A549 (cell line): ENCODE measurements at regions not wholly inside any gene's neighbourhood (a gene's known extent, or its start where the extent isn't known, plus 50 kb on each side); places are given as distances from the start of the nearest gene placed in this dataset.

Experiments
- ATAC-seq, 2 experiments: fragments of 200-7000 bp in 1 of 2; fragments of >200 bp in 1 of 2; cut with Nextera tagmentation in 1 of 2; cut with Tn5 transposase in 1 of 2; 3 replicates each; pipeline versions ENCODE4 v1.8.0 to v1.9.1; 2018 to 2020; ENCODE audit warnings: mild to moderate bottlenecking in 1 of 2, moderate library complexity in 1 of 2
- CTCF ChIA-PET: fragments of 300-600 bp; sonication (Branson Sonifier 250); formaldehyde crosslinking; extraction: SDS; loops from one replicate; lab custom pipeline; 2021; ENCODE audit warnings: antibody characterized with exemption, inconsistent platforms; lab: Yijun Ruan, JAX
- POLR2A ChIA-PET: fragments of 350-600 bp; formaldehyde crosslinking; extraction: SDS; loops from one replicate; lab custom pipeline; 2021; ENCODE audit warnings: antibody characterized with exemption, inconsistent platforms; lab: Yijun Ruan, JAX
- DNase-seq, 2 experiments: peaks; one replicate each; pipeline versions ENCODE4 v3.0.0 to v3.0.0-alpha.2; 2011 to 2016; ENCODE audit warnings: low read depth in 1 of 2, low spot score in 1 of 2
- FAIRE-seq: peaks from 2 replicates; lab custom pipeline; 2011; peaks lifted over from hg19 to GRCh38; lab: Jason Lieb, UNC
- H3K27ac ChIP-seq, 2 experiments: fragments of >200 bp; sonication (Bioruptor Twin); formaldehyde crosslinking; 3 replicates each; pipeline ENCODE4 v1.5.1; 2016 to 2017
- H3K4me1 ChIP-seq: fragments of >200 bp; sonication (Bioruptor Twin); formaldehyde crosslinking; 3 replicates; pipeline ENCODE4 v1.6.1; 2016
- H3K4me2 ChIP-seq: fragments of >200 bp; sonication (Bioruptor Twin); formaldehyde crosslinking; 3 replicates; pipeline ENCODE4 v1.6.1; 2016
- H3K4me3 ChIP-seq: fragments of >200 bp; sonication (Bioruptor Twin); formaldehyde crosslinking; 3 replicates; pipeline ENCODE4 v1.5.1; 2016
- H3K9me3 ChIP-seq: fragments of >200 bp; sonication (Bioruptor Twin); formaldehyde crosslinking; 3 replicates; pipeline ENCODE4 v1.6.1; 2016
- BCL3 ChIP-seq: fragments of >200 bp; sonication (Bioruptor Twin); formaldehyde crosslinking; IDR thresholded peaks from 3 replicates; pipeline ENCODE4 v1.6.1; 2016
- FOSL2 ChIP-seq, 2 experiments: fragments of 450-650 bp in 1 of 2; fragments of >200 bp in 1 of 2; sonication (Bioruptor Twin) in 1 of 2; formaldehyde crosslinking; IDR thresholded peaks; 2 replicates each; pipeline versions ENCODE4 v1.5.0 to v1.6.1; 2016 to 2020; ENCODE audit warnings: mild to moderate bottlenecking in 1 of 2, moderate library complexity in 1 of 2
- GATA3 ChIP-seq: IDR thresholded peaks from 2 replicates; pipeline ENCODE4 v1.6.1; 2012; ENCODE audit warnings: borderline replicate concordance
- HDAC2 ChIP-seq: fragments of 200-600 bp; sonication (generic); IDR thresholded peaks from 2 replicates; pipeline ENCODE4 v1.6.1; 2016
- HES2 ChIP-seq: fragments of >200 bp; sonication (Bioruptor Twin); formaldehyde crosslinking; IDR thresholded peaks from 2 replicates; pipeline ENCODE4 v1.6.1; 2016
- HOXB13 ChIP-seq: fragments of 250-450 bp; sonication (Bioruptor Pico); IDR thresholded peaks from 2 replicates; pipeline ENCODE4 v1.5.0; 2020; ENCODE audit warnings: low read depth, mild to moderate bottlenecking, moderate library complexity
- HOXB5 ChIP-seq: fragments of 250-450 bp; sonication (Bioruptor Pico); IDR thresholded peaks from 2 replicates; pipeline ENCODE4 v1.5.0; 2020; ENCODE audit warnings: mild to moderate bottlenecking, moderate library complexity
- JUN ChIP-seq, 2 experiments: fragments of >200 bp; sonication (Bioruptor Twin); formaldehyde crosslinking; IDR thresholded peaks; 2 replicates in 1 of 2; 3 replicates in 1 of 2; pipeline ENCODE4 v1.6.1; 2016 to 2017
- JUNB ChIP-seq: fragments of >200 bp; sonication (Bioruptor Twin); formaldehyde crosslinking; IDR thresholded peaks from 2 replicates; pipeline ENCODE4 v1.6.1; 2016
- KDM5A ChIP-seq: fragments of 200-600 bp; sonication (generic); IDR thresholded peaks from 2 replicates; pipeline ENCODE4 v1.6.1; 2016; ENCODE audit warnings: antibody characterized with exemption, mild to moderate bottlenecking
- MYC ChIP-seq: IDR thresholded peaks from 2 replicates; pipeline ENCODE4 v1.6.1; 2012; ENCODE audit warnings: mild to moderate bottlenecking, inconsistent platforms, low read length, improper control_type of control experiment, borderline replicate concordance
- RARB ChIP-seq: fragments of 250-450 bp; sonication (Bioruptor Pico); IDR thresholded peaks from 2 replicates; pipeline ENCODE4 v1.8.0; 2021; ENCODE audit warnings: mild to moderate bottlenecking, moderate library complexity
- SMC3 ChIP-seq: fragments of >200 bp; sonication (Bioruptor Twin); formaldehyde crosslinking; IDR thresholded peaks from 3 replicates; pipeline ENCODE4 v1.6.1; 2018; ENCODE audit warnings: inconsistent platforms
- ZC3H11A ChIP-seq: fragments of 450-650 bp; IDR thresholded peaks from 2 replicates; pipeline ENCODE4 v1.6.1; 2014; ENCODE audit warnings: antibody characterized with exemption, mild to moderate bottlenecking
- ZFP36 ChIP-seq: fragments of 450-650 bp; IDR thresholded peaks from 2 replicates; pipeline ENCODE4 v1.6.1; 2014; ENCODE audit warnings: borderline replicate concordance; ENCODE audit not compliant: partially characterized antibody
- WGBS: methylation state at CpG from one replicate; pipeline ENCODE4 v1.1.6; 2017; ENCODE audit errors: missing lambda C conversion rate; 5-methylcytosine and 5-hydroxymethylcytosine counted together
- TF ChIP-seq, protein P1 (sequence below): fragments of >200 bp; sonication (Bioruptor Twin); formaldehyde crosslinking; IDR thresholded peaks from 3 replicates; pipeline ENCODE4 v1.5.1; 2016
- TF ChIP-seq, protein P2 (sequence below): IDR thresholded peaks from 2 replicates; pipeline ENCODE4 v1.6.1; 2012
- TF ChIP-seq, protein P3 (sequence below): fragments of 250-450 bp; sonication (Bioruptor Pico); IDR thresholded peaks from 2 replicates; pipeline ENCODE4 v1.5.0; 2020; ENCODE audit warnings: low read depth, mild to moderate bottlenecking, moderate library complexity

- no peak overlapping the region for H3K4me3 ChIP-seq
- H3K27ac ChIP-seq: no peak overlapping the region
- POLR2A ChIA-PET: no interaction called here
- no peaks in the 10 kb centered on the region for H3K4me1 ChIP-seq
- TF ChIP-seq HES2: no peak
- no peak for TF ChIP-seq JUNB
- TF ChIP-seq, all 56 proteins: peak for 0
- no peaks in the 10 kb centered on the region for H3K9me3 ChIP-seq
- WGBS: 3% methylated on average over 5 of the region's 5 CpGs
- FAIRE-seq (no peak), DNase-seq (no peak), ATAC-seq (no peak)
- H3K4me2 ChIP-seq: no peak overlapping the region
- CTCF ChIA-PET: interaction anchor here (0.6 to 1.1 kb wide), 3 partner anchors 29 to 1158 kb away, joined by 3 to 4 read pairs (median 3); no protein-coding TSS in a partner anchor
Measured at GRCh38 chr14:98112194-98112780, 1159.7 kb downstream of the BCL11B start.

- H3K4me2 ChIP-seq: no peak overlapping the region
Measured at GRCh38 chr14:98114122-98114895, 1157.7 kb downstream of the BCL11B start.

DNA sequence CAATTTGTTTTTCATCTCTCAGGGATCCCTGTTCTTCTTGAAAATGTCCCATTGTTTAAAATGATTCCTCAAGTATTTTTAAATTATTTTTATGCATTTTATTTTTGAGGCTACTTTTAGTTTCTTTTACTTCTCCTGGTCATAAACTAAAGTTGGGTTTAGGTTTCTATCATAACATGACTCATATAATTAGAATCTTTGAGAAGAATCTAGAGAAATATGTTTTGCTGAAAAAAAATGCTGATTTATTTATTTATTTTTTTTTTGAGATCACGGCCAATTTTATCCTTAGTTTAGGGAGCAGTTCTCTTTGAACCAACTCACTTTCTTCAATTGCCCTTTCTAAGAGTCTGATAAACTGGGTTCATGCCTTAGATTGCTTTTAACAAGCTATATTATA, 1157.1 kb downstream of the BCL11B start:
- H3K9me3 ChIP-seq: no peaks in the 10 kb centered on the region; the same call in 2 of the 3 replicates
- FAIRE-seq (no peak), ATAC-seq (no peak), DNase-seq (no peak)
- ChIA-PET POLR2A (no interaction called here), CTCF (interaction anchor here (1.5 kb wide), 1 partner anchor 14 kb away, joined by 3 read pairs; no protein-coding TSS in a partner anchor)
- no peak overlapping the region for H3K4me2 ChIP-seq
- no peak overlapping the region for H3K27ac ChIP-seq
- no peak overlapping the region for H3K4me3 ChIP-seq
- no peaks in the 10 kb centered on the region for H3K4me1 ChIP-seq
- 25% methylated on average over 1 of the region's 1 CpG for WGBS
- no peak for TF ChIP-seq BCL3

More at GRCh38 chr14:98114122-98114895, 1157.7 kb downstream of the BCL11B start:
- ATAC-seq (no peak), DNase-seq (no peak), FAIRE-seq (no peak)
- Histone ChIP-seq H3K4me1 (no peaks in the 10 kb centered on the region), H3K9me3 (no peaks in the 10 kb centered on the region), H3K27ac (no peak overlapping the region), H3K4me3 (no peak overlapping the region)
- TF ChIP-seq FOSL2 (IDR thresholded peaks at IDR 0.05) (no peak), FOSL2 (CRISPR knock-in tag; IDR thresholded peaks at IDR 0.05) (peak; percentile 18; the same call in 1 of the 2 replicates), RARB (no peak)
- ChIA-PET POLR2A (no interaction called here), CTCF (no interaction called here)
- WGBS: under 1% methylated on average over 3 of the region's 3 CpGs

- TF ChIP-seq KDM5A (no peak), HDAC2 (no peak), JUN (IDR thresholded peaks at IDR 0.05) (no peak), ZC3H11A (no peak), SMC3 (no peak), HES2 (no peak), MYC (no peak), HOXB5 (no peak), ZFP36 (no peak), GATA3 (no peak), HOXB13 (no peak)
- TF ChIP-seq, protein P1, sequence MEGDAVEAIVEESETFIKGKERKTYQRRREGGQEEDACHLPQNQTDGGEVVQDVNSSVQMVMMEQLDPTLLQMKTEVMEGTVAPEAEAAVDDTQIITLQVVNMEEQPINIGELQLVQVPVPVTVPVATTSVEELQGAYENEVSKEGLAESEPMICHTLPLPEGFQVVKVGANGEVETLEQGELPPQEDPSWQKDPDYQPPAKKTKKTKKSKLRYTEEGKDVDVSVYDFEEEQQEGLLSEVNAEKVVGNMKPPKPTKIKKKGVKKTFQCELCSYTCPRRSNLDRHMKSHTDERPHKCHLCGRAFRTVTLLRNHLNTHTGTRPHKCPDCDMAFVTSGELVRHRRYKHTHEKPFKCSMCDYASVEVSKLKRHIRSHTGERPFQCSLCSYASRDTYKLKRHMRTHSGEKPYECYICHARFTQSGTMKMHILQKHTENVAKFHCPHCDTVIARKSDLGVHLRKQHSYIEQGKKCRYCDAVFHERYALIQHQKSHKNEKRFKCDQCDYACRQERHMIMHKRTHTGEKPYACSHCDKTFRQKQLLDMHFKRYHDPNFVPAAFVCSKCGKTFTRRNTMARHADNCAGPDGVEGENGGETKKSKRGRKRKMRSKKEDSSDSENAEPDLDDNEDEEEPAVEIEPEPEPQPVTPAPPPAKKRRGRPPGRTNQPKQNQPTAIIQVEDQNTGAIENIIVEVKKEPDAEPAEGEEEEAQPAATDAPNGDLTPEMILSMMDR: no peak
- TF ChIP-seq, protein P2, sequence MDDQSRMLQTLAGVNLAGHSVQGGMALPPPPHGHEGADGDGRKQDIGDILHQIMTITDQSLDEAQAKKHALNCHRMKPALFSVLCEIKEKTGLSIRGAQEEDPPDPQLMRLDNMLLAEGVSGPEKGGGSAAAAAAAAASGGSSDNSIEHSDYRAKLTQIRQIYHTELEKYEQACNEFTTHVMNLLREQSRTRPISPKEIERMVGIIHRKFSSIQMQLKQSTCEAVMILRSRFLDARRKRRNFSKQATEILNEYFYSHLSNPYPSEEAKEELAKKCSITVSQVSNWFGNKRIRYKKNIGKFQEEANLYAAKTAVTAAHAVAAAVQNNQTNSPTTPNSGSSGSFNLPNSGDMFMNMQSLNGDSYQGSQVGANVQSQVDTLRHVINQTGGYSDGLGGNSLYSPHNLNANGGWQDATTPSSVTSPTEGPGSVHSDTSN: no peak
- TF ChIP-seq, protein P3, sequence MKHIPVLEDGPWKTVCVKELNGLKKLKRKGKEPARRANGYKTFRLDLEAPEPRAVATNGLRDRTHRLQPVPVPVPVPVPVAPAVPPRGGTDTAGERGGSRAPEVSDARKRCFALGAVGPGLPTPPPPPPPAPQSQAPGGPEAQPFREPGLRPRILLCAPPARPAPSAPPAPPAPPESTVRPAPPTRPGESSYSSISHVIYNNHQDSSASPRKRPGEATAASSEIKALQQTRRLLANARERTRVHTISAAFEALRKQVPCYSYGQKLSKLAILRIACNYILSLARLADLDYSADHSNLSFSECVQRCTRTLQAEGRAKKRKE: no peak
- CTCF ChIA-PET: no interaction called here
- DNase-seq (no peak), FAIRE-seq (no peak), ATAC-seq (no peak)
- H3K9me3 ChIP-seq: no peaks in the 10 kb centered on the region; the same call in 2 of the 3 replicates
- H3K4me3 ChIP-seq: no peak overlapping the region
- no peak overlapping the region for H3K27ac ChIP-seq
- POLR2A ChIA-PET: no interaction called here
- no peak overlapping the region for H3K4me2 ChIP-seq
- H3K4me1 ChIP-seq: no peaks in the 10 kb centered on the region
Measured at GRCh38 chr14:98118749-98119148, 1153.2 kb downstream of the BCL11B start.
